Hematopoietic multipotent progenitor cell treated with erythropoietin and hydrocortisone succinate and interleukin-3 and kit ligand, for 15 days (in vitro differentiated cells): ENCODE measurements at regions not wholly inside any gene's neighbourhood (a gene's known extent, or its start where the extent isn't known, plus 50 kb on each side); places are given as distances from the start of the nearest gene placed in this dataset.

Source experiments
- DNase-seq: peaks from one replicate; pipeline ENCODE4 v3.0.0-alpha.2; 2015; ENCODE audit warnings: low spot score

GRCh38 chr2:217160103-217160743 lies 300.4 kb upstream of the TNP1 start:
- DNase-seq = no peak

DNA sequence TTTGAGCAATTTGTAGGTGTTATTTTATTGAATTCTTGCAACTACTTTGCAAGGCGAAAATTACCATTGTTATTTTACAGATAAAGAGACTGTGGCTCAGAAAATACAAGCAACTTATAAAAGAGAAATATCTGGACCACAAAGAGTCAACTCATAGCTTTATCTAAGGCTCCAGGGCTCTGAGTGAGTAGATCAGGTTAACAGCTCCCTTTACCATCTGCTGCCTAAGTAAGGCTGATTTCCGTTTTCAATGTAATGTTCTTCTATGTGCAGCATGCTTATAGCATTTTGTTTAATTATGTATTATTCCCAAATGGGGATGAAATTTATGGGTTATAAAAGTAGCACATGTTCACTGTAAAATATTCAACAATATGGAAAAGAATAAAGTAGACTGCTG lies 299.1 kb upstream of the TNP1 start:
- peak; percentile 35 for DNase-seq

- DNase-seq = no peak
These were observed 297.7 kb upstream of the TNP1 start for GRCh38 chr2:217157581-217157980.

DNA sequence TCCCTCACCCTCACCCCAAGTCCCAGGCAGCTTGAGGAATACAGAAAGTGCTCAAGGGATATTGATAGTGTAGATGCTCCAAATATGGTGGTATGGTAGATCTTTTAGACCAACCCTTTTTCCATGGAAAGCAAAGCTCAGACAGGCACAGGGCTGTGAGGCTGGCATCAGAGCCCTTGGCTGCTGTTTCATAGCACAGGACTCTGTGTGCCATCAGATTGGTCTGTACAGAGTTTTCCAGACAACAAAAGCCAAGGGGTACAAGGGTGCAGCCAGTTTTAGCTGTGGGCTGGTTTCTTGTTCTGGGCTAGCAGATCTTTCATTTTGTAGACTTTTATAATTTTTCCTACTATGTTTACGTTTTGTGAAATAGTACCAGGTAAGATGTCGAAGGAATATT lies 296.9 kb upstream of the TNP1 start:
- DNase-seq = no peak

GRCh38 chr2:217154923-217155322 lies 295.1 kb upstream of the TNP1 start:
- DNase-seq = no peak

DNA sequence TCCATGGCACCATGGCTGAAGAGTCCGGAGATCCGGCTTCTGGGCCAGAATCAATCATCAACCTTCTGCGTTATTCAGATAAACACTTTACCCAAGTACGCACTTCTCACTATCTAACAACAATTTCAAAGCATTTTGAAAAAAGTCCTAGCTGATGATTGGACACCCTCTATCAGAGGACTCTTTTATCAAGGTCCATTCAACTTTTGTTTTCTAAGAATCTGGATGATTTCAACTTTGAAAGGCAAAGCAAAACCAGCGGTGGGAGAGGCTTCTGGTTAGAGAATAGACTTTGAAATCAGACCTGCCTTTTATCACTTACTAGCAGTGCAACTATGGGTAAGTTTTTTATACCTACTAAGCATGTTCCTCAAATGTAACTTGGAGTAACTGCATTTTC lies 293.6 kb upstream of the TNP1 start:
- no peak for DNase-seq

DNA sequence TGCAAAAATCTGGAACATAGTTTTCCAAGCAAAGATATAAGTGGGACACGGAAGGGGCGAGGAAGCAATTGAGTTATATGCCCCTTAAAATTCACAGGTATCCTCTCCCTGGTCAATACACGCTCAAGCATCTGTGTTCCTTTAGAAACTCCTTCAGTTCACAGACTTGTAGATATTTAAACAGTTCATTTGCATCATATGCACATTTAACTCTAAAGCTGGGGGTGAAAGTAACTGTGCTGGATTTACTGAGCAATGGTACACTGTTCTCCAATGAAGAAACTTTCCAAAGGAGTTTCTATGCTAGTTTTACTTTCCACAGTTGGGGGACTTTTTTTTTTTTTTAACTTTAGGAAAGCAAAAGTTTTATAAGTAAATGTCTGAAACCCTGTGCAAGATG lies 293.0 kb upstream of the TNP1 start:
- no peak for DNase-seq

DNA sequence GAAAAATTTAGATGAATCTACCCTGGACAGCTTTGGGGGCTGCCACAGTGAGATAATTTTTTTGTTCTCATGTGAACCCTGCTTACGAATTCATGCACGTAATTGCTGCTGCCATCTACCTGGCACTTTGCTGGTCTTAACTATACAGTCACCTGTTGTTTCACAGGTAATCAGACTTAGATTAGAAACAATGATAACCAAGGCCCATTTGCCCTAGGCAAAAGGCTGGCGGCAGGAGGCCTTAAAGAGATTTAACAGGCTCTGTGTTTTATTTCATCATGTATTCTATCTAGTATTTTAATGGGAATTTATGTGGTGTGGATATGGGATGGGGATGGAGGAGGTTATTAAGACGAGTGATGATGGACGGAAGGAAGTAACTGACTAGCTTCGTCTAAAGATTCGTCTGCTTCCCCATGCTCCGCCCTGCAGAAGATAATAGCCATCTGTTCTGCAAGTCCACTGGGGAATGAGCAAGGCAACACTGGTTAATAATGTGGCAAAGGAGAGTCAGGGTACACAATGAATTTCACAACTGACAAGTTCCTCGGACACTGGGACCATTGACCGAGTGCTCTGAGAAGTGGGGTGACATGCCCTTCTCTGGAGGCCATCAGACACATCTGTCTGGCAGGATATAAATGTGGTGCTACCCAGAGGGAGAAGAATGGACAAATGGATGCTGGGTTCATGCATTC lies 291.8 kb upstream of the TNP1 start:
- no peak for DNase-seq

- DNase-seq = no peak
These were observed 290.4 kb upstream of the TNP1 start for GRCh38 chr2:217150236-217150635.

DNA sequence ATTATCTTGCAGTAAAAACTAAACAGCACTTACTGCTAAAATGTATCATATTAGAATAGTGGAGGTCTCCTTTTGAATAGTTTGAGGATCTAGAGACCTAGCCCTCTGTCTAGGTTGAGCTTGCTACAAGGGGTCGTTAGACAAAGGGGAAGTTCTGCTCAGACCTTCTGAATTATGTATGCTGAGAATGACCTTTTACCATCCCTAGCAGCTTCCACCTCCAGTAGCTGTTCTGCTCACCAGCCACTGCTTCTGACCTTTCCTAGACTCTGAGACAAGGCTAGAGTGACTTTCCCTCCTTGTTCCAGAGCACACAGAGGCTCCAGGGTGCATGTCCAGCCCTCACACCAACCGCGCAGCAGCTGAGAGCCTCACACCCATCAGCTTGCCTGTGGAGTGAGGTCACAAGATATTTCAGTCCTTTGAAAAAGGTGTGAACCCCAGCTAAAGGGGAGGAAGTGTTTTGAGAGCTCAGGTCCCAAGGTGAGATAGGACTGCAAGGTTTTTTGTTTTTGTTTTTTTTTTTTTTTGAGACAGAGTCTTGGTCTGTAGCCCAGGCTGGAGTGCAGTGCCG lies 289.3 kb upstream of the TNP1 start:
- DNase-seq = no peak

- DNase-seq = peak; percentile 60
These were observed 288.0 kb upstream of the TNP1 start for GRCh38 chr2:217147818-217148217.

DNA sequence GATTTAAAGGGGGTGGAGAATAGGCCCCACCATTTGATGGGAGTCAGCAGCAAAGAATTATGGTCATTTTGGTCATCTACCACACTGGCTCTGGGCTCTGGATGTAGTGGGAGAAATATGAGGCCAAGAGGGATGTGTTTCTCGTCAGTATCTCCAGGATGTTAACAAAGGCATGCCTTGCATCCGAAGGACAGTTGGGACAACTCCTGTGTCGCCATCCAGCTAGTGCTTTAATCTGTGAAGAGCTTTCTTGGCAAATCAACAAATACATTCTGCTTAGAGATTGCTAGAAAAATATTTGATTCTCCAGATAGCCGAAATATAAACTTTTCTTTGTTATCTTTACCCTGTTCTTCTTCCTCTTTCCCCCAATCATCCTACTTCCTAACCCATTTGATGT lies 287.1 kb upstream of the TNP1 start:
- DNase-seq = no peak

DNA sequence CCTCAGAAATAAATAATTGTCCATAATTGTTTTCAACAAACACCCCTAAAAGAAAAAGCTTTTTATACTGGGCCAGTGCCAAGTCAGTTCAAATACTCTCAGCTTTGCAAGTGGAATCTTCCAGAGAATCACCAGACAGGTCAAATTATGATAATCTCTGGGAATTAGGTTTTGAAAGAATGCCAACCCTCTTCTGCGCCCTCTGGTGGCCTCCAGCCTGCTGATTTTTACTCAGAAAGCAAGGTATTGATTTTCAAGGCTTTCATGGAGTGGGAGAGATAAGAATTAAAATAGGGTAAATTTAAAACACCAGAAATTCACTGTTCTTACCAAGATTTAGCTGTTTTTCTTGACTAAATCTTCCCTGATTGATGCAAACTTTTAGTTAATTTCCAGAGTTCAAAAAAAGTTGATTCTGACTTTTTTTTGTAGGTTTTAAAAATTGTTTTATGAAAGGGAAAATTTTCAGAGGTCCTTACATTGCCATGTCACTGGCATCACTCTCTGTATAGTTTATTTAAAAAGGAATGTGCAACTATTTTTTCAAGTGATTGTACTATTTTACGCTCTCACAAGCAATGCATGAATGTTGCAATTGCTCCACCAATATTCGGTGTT lies 282.9 kb upstream of the TNP1 start:
- DNase-seq = peak; percentile 52

GRCh38 chr2:217138284-217138683 lies 278.4 kb upstream of the TNP1 start:
- DNase-seq = no peak

DNA sequence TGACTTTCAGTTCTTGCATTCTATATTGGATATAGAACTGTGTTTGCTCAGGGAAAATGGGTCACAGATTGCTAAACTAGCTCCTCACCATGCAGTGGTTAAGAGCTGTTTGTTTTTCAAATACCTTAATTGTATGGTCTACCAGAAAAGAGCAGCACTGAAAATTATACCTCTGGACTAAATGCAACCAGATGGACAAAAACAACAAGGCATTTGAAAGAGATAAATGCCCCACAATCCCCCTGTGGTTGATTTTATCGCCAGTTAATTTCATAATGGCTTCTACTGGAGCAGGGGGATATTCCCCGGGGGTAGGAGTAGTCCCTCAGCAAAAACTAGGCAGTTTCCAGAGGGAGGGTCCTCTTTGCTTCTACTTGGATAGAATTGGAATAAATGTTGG lies 267.9 kb upstream of the TNP1 start:
- DNase-seq = no peak

- no peak for DNase-seq
These were observed 265.1 kb upstream of the TNP1 start for GRCh38 chr2:217125014-217125413.

DNA sequence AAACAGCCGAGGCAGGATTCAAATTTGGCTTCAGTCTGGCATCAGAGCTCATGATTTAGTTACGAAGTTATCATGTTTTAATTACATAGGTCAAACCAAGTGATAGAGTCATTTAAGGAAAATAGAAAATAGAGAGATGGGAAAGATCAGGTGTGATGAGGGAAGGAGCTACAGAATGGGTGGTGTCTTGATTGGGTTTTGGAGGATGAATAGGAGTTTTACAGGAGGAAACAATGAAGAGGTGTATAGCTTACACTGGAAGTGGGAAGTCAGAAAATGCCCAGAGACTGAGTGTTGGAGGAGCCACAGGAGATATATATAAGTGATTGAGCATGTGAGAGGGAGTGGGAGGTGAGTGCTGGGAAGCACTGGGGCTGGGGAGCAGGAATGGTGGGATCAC lies 264.2 kb upstream of the TNP1 start:
- DNase-seq = no peak

DNA sequence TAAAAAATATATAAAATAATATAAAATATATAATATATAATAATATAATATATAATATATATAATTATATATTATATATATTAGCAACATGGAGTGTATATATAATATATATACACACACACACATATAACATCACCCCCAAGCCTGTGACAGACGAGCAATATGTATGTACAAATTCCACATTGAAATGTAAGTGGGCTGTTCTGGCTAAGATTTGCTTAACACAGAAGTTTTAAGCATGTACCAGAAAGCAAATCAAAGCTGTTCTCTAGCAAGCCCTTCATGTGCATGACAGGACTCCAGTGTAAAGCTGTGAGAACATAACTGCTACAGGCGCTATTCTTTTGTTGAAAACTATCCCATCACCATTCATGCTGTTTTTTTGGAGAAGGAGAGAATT lies 261.7 kb upstream of the TNP1 start:
- DNase-seq = no peak

DNA sequence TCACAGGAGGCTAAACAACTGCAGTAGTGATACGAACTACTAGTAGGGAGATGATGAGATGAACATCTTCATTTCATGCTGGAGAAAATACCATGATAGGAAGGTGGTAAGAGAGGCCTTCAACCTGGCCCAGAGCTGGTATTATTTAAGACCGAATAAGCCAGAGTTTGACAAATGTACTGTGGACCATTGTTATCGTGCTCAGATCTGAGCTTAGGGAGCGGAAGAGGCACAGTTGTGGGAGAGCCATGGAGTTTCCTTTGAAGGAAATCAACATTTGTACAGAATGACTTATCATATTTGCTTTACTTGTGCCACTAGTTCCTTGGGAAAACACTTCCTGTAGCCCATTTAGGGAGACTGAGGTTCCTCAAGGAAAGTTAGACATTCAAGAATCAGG lies 260.6 kb upstream of the TNP1 start:
- no peak for DNase-seq

DNA sequence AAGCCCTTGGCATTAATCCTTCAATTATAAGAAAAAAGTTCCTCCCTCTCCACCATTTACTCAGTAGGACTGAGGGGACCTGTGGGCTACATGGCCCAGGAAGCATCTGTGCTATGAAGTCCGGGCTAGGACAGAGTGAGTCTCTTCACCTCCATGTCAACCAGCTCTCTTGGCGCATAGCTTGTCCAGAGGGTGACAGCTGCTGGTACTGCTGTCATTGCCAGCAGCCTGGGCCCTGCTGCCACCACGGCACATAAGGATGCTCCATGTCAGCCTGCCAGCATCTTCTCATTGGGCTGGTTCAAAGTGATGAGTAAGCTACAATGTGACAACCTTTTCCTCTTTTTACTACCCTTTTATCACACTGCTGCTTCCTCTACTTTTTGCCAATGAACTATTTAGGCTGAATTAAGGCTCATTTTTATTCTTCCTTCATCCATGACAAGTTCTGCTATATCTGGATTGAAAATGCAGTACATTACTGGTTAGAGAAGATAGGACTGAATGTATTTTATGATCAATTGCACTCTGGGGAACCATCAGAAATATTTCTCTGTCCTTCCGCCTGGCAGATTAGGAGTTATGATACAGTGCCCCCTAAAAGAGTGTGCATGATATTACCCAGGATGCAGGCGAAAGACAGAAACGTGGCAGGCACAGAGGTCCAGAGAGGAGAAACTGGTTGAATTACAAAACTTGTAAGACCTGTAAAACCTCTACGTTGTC lies 258.9 kb upstream of the TNP1 start:
- no peak for DNase-seq

GRCh38 chr2:217117523-217117922 lies 257.7 kb upstream of the TNP1 start:
- DNase-seq = no peak

DNA sequence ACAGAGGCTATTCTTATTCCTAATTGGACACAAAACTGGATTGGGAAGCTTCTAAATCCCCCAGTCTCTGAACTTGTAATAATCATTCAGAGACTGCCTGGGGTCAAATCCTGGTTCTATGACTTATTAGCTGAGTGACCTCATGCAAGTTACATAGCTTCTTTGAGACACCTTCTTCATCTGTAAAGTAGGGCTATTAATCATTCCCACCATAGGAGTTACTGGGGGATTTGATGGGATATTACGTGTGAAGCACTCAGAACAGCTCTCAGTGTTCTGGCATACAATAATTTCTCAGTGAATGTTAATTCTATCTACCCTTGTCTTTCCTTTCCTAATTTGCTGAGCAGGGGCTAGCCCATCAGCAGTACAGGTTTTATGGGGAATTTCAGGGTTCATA lies 256.7 kb upstream of the TNP1 start:
- no peak for DNase-seq

DNA sequence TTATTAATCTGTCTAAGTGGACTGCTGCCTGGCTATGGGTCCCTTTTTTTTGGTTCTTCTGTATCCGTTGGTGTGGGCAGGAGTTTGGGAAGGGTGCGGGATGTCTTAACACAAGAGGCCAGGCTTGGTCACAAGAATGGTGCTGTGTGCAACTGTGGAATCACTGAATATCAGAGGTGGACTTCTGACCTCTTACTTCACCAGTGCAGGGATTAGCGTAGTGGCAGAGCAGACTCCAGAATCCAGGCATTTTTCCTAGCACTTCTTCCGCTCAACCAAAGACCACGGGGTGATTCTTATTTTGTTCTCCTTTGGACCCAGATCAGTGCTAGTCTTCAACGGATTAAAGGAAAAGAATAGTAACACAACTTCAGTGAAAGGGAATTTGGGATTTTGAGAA lies 254.3 kb upstream of the TNP1 start:
- no peak for DNase-seq
